ENCODE measurements at regions not wholly inside any gene's neighbourhood (a gene's known extent, or its start where the extent isn't known, plus 50 kb on each side); places are given as distances from the start of the nearest gene placed in this dataset.
A peak's percentile ranks its signal among the peaks of the same experiment; 100 is the strongest.

DNA sequence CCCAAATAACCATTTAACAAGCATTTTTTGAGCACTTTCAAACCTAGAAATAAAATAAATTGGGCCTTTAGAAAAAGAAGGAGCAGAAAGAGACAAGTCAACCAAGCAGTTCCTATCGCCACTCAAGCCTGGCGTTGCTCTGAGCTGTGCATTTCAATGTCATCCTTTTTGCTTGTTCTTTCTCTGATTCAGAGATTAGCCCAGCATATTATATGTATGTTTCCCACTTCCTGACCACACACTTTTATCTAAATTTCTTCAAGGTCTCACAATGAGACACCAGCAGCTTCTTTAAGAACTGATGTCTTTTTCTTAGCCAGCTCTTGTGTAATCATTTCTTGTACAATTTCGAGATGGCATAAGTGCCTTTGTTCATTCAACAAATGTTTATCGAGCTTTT is 344.5 kb upstream of the ID2 start:
- 89 to 96% (median 93%) methylated on average over 4 of the region's 4 CpGs for WGBS, 4 donors
- peak overlapping the region in 1 of 12 donors; percentile 47 for H3K27ac ChIP-seq
- intact Hi-C loops (cut with DNase I) = no loop called here

GRCh38 chr2:8342407-8342806 is 339.4 kb upstream of the ID2 start:
- TF ChIP-seq, protein P1, sequence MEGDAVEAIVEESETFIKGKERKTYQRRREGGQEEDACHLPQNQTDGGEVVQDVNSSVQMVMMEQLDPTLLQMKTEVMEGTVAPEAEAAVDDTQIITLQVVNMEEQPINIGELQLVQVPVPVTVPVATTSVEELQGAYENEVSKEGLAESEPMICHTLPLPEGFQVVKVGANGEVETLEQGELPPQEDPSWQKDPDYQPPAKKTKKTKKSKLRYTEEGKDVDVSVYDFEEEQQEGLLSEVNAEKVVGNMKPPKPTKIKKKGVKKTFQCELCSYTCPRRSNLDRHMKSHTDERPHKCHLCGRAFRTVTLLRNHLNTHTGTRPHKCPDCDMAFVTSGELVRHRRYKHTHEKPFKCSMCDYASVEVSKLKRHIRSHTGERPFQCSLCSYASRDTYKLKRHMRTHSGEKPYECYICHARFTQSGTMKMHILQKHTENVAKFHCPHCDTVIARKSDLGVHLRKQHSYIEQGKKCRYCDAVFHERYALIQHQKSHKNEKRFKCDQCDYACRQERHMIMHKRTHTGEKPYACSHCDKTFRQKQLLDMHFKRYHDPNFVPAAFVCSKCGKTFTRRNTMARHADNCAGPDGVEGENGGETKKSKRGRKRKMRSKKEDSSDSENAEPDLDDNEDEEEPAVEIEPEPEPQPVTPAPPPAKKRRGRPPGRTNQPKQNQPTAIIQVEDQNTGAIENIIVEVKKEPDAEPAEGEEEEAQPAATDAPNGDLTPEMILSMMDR (IDR thresholded peaks at IDR 0.05) = no peak
- no peak for TF ChIP-seq POLR2A (IDR thresholded peaks at IDR 0.05)
- DNase-seq (no peak), ATAC-seq (no peak)
- intact Hi-C loops (cut with DNase I) = no loop called here
- WGBS, 4 donors = 56 to 69% (median 61%) methylated on average over 3 of the region's 3 CpGs
- no peaks in the 10 kb centered on the region for H3K36me3 ChIP-seq
- H3K4me3 ChIP-seq = no peak overlapping the region
- H3K27me3 ChIP-seq = no peaks in the 10 kb centered on the region
- peaks cover 0 to 5% (median 0%) of the 10 kb centered on the region in 12 donors for H3K9me3 ChIP-seq
- H3K4me1 ChIP-seq = peaks cover 0 to 6% (median 0%) of the 10 kb centered on the region in 12 donors
- H3K27ac ChIP-seq = no peak overlapping the region

More for the DNA sequence above, 344.5 kb upstream of the ID2 start:
- Histone ChIP-seq H3K4me3 (no peak overlapping the region), H3K27me3 (no peaks in the 10 kb centered on the region), H3K36me3 (no peaks in the 10 kb centered on the region), H3K4me1 (peaks cover 0 to 20% (median 0%) of the 10 kb centered on the region in 12 donors), H3K9me3 (peaks cover 0 to 5% (median 0%) of the 10 kb centered on the region in 12 donors)
- DNase-seq = no peak
- TF ChIP-seq, protein P1 (IDR thresholded peaks at IDR 0.05) = no peak
- TF ChIP-seq POLR2A (IDR thresholded peaks at IDR 0.05) = no peak
- no peak for ATAC-seq

GRCh38 chr2:8343031-8343430 is 338.8 kb upstream of the ID2 start:
- Histone ChIP-seq H3K9me3 (peaks cover 0 to 5% (median 0%) of the 10 kb centered on the region in 12 donors), H3K4me3 (no peak overlapping the region), H3K27ac (no peak overlapping the region), H3K4me1 (peaks cover 0 to 1% (median 0%) of the 10 kb centered on the region in 12 donors), H3K27me3 (no peaks in the 10 kb centered on the region), H3K36me3 (no peaks in the 10 kb centered on the region)
- ATAC-seq = no peak
- TF ChIP-seq, protein P1 (IDR thresholded peaks at IDR 0.05) = no peak
- TF ChIP-seq POLR2A (IDR thresholded peaks at IDR 0.05) = no peak
- 91 to 94% (median 94%) methylated on average over 2 of the region's 2 CpGs for WGBS, 4 donors
- intact Hi-C loops (cut with DNase I) = no loop called here
- DNase-seq = no peak

- 92 to 96% (median 96%) methylated on average over 10 of the region's 10 CpGs for WGBS, 4 donors
- Histone ChIP-seq H3K27ac (no peak overlapping the region), H3K4me1 (no peaks in the 10 kb centered on the region), H3K27me3 (no peaks in the 10 kb centered on the region), H3K36me3 (no peaks in the 10 kb centered on the region), H3K4me3 (no peak overlapping the region), H3K9me3 (peaks cover 0 to 5% (median 0%) of the 10 kb centered on the region in 12 donors)
- DNase-seq (no peak), ATAC-seq (no peak)
- intact Hi-C loops (cut with DNase I) = no loop called here
- TF ChIP-seq, protein P1 (IDR thresholded peaks at IDR 0.05) = no peak
- TF ChIP-seq POLR2A (IDR thresholded peaks at IDR 0.05) = no peak
These were observed 337.4 kb upstream of the ID2 start for GRCh38 chr2:8344144-8345097.

Measured in heart left ventricle (tissue), 16 donors.